ENCODE measurements at regions not wholly inside any gene's neighbourhood (a gene's known extent, or its start where the extent isn't known, plus 50 kb on each side); places are given as distances from the start of the nearest gene placed in this dataset.

DNA sequence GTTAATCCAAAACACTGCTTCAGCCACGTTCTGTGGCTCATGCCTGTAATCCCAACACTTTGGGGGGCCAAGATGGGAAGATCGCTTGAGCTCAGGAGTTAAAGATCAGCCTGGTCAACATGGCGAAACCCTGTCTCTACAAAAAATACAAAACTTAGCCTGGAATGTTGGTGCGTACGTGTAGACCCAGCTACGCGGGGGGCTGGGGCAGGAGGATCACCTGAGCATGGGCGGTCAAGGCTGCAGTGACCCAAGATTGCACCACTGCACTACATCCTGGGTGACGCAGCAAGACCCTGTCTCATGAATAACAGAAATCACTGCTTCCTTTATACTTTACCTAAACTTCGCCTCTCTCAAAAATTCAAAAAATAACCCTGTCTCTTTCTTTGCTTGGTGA lies 1325.0 kb upstream of the CADM2 start:
- H3K9me3 ChIP-seq, result no peaks in the 10 kb centered on the region
- H3K27me3 ChIP-seq, result no peaks in the 10 kb centered on the region
- H3K4me1 ChIP-seq, result no peaks in the 10 kb centered on the region
- TF ChIP-seq EP300 (IDR thresholded peaks at IDR 0.05) (no peak), POLR2A (IDR thresholded peaks at IDR 0.05) (no peak), POLR2AphosphoS5 (IDR thresholded peaks at IDR 0.05) (no peak)
- TF ChIP-seq, protein P1, sequence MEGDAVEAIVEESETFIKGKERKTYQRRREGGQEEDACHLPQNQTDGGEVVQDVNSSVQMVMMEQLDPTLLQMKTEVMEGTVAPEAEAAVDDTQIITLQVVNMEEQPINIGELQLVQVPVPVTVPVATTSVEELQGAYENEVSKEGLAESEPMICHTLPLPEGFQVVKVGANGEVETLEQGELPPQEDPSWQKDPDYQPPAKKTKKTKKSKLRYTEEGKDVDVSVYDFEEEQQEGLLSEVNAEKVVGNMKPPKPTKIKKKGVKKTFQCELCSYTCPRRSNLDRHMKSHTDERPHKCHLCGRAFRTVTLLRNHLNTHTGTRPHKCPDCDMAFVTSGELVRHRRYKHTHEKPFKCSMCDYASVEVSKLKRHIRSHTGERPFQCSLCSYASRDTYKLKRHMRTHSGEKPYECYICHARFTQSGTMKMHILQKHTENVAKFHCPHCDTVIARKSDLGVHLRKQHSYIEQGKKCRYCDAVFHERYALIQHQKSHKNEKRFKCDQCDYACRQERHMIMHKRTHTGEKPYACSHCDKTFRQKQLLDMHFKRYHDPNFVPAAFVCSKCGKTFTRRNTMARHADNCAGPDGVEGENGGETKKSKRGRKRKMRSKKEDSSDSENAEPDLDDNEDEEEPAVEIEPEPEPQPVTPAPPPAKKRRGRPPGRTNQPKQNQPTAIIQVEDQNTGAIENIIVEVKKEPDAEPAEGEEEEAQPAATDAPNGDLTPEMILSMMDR (IDR thresholded peaks at IDR 0.05), result no peak
- H3K27ac ChIP-seq, result no peak overlapping the region
- ATAC-seq, result no peak
- H3K36me3 ChIP-seq, result no peaks in the 10 kb centered on the region
- 75 to 100% methylated on average over 2 to 9 of the region's 10 CpGs for WGBS, 2 donors (ENCODE audit: low coverage in 1 of 2)
- H3K4me3 ChIP-seq, result no peak overlapping the region

GRCh38 chr3:83649692-83650091 lies 1309.1 kb upstream of the CADM2 start:
- Histone ChIP-seq H3K9me3 (peaks cover 0 to 22% (median 0%) of the 10 kb centered on the region in 3 donors), H3K4me3 (no peak overlapping the region), H3K4me1 (no peaks in the 10 kb centered on the region), H3K27me3 (no peaks in the 10 kb centered on the region), H3K36me3 (no peaks in the 10 kb centered on the region), H3K27ac (no peak overlapping the region)
- 80% methylated on average over 3 of the region's 8 CpGs; no CpG with 5 or more reads in 1 of the 2 donors for WGBS, 2 donors (ENCODE audit: low coverage in 1 of 2)
- TF ChIP-seq, protein P1 (IDR thresholded peaks at IDR 0.05), result no peak
- TF ChIP-seq POLR2A (IDR thresholded peaks at IDR 0.05), result no peak
- TF ChIP-seq EP300 (IDR thresholded peaks at IDR 0.05), result no peak
- no peak for TF ChIP-seq POLR2AphosphoS5 (IDR thresholded peaks at IDR 0.05)
- ATAC-seq, result no peak

- no peak overlapping the region for H3K4me3 ChIP-seq
- no peaks in the 10 kb centered on the region for H3K27me3 ChIP-seq
- H3K36me3 ChIP-seq, result no peaks in the 10 kb centered on the region
- no peaks in the 10 kb centered on the region for H3K4me1 ChIP-seq
- WGBS, 2 donors (ENCODE audit: low coverage in 1 of 2), result 77 to 100% methylated on average over 1 of the region's 1 CpG
- no peak overlapping the region for H3K27ac ChIP-seq
- H3K9me3 ChIP-seq, result no peaks in the 10 kb centered on the region
- TF ChIP-seq, protein P1 (IDR thresholded peaks at IDR 0.05), result no peak
- no peak for TF ChIP-seq EP300 (IDR thresholded peaks at IDR 0.05)
- TF ChIP-seq POLR2A (IDR thresholded peaks at IDR 0.05), result no peak
- TF ChIP-seq POLR2AphosphoS5 (IDR thresholded peaks at IDR 0.05), result no peak
- ATAC-seq, result no peak
Observed at GRCh38 chr3:83655083-83655482, 1303.7 kb upstream of the CADM2 start.

DNA sequence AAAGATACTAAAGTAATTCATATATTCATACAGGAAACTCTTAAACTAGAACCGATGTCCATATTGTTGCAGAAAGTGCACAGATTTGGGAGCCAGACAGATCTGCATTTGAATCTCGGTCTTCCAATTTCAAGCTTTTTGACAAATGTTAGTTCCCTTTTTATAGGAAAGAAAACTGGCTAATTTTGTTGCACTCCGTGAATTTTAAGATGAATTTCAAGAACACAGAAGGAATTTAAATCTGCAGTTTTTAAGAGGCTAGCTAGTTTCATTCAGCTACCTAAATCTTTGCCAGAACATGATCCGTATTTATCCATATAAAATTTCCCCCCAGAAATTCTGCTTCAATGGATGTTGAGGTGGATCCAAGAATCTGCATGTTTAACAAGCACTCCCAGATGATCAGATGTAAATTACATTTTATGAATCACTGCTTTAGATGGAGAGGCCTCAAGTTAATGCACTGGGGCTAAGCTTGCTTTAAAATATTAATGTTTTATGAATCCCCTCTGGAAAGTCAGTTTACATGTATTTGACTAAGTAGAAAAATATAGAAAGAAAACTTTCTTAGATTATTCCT lies 1296.3 kb upstream of the CADM2 start:
- no peak overlapping the region for H3K27ac ChIP-seq
- WGBS, 2 donors (ENCODE audit: low coverage in 1 of 2), result 62 to 85% methylated on average over 4 of the region's 4 CpGs

DNA sequence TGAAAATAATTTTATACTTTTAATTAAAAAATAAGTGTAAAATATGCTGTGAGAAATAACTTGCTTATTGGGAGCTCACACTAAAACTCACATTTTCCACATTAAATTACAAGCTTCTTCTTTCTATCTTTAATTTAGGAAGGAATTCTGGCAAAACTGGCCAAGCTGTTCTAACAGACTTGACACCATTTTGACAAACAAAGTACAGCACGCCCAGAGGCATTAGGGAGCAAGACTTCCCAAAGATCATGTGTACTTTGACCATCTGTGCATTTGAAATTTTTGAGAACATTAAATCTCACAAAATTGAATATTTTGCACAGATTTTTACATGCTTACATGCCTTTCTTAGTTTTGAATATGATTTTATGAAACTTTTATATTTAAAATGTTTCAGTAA lies 1288.4 kb upstream of the CADM2 start:
- TF ChIP-seq, protein P1 (IDR thresholded peaks at IDR 0.05), result no peak
- TF ChIP-seq POLR2A (IDR thresholded peaks at IDR 0.05) (no peak), EP300 (IDR thresholded peaks at IDR 0.05) (no peak), POLR2AphosphoS5 (IDR thresholded peaks at IDR 0.05) (no peak)
- H3K36me3 ChIP-seq, result no peaks in the 10 kb centered on the region
- 71 to 100% methylated on average over 1 of the region's 1 CpG for WGBS, 2 donors (ENCODE audit: low coverage in 1 of 2)
- no peaks in the 10 kb centered on the region for H3K4me1 ChIP-seq
- H3K9me3 ChIP-seq, result no peaks in the 10 kb centered on the region
- H3K27ac ChIP-seq, result no peak overlapping the region
- H3K27me3 ChIP-seq, result no peaks in the 10 kb centered on the region
- no peak overlapping the region for H3K4me3 ChIP-seq
- ATAC-seq, result no peak

More for the DNA sequence above, 1296.3 kb upstream of the CADM2 start:
- no peaks in the 10 kb centered on the region for H3K4me1 ChIP-seq
- no peaks in the 10 kb centered on the region for H3K27me3 ChIP-seq
- H3K9me3 ChIP-seq, result no peaks in the 10 kb centered on the region
- no peak for ATAC-seq
- TF ChIP-seq POLR2AphosphoS5 (IDR thresholded peaks at IDR 0.05) (no peak), EP300 (IDR thresholded peaks at IDR 0.05) (no peak), POLR2A (IDR thresholded peaks at IDR 0.05) (no peak)
- TF ChIP-seq, protein P1 (IDR thresholded peaks at IDR 0.05), result no peak
- no peaks in the 10 kb centered on the region for H3K36me3 ChIP-seq
- no peak overlapping the region for H3K4me3 ChIP-seq
